ENCODE measurements at regions not wholly inside any gene's neighbourhood (a gene's known extent, or its start where the extent isn't known, plus 50 kb on each side); places are given as distances from the start of the nearest gene placed in this dataset.

DNA sequence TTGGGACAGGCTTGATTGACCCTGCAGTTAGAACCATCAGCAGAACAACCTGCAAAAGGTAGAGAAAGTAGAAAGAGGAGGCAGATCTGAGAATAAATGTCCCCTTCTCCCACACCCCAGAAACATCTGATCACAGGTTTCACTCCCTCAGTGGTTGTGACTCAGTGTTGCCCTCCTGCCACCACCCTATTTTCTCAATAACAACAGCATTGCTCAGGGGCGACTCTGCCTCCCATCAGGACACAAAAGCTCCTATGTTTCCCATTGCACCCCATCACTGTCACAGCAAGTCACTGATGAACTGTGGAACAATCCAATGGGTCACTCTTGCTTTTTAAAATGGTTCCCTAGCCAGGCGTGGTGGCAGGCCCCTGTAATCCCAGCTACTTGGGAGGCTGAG lies 110.2 kb downstream of the RASSF10 start:
- TF ChIP-seq POLR2A (IDR thresholded peaks at IDR 0.05), result no peak
- TF ChIP-seq, protein P1, sequence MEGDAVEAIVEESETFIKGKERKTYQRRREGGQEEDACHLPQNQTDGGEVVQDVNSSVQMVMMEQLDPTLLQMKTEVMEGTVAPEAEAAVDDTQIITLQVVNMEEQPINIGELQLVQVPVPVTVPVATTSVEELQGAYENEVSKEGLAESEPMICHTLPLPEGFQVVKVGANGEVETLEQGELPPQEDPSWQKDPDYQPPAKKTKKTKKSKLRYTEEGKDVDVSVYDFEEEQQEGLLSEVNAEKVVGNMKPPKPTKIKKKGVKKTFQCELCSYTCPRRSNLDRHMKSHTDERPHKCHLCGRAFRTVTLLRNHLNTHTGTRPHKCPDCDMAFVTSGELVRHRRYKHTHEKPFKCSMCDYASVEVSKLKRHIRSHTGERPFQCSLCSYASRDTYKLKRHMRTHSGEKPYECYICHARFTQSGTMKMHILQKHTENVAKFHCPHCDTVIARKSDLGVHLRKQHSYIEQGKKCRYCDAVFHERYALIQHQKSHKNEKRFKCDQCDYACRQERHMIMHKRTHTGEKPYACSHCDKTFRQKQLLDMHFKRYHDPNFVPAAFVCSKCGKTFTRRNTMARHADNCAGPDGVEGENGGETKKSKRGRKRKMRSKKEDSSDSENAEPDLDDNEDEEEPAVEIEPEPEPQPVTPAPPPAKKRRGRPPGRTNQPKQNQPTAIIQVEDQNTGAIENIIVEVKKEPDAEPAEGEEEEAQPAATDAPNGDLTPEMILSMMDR (IDR thresholded peaks at IDR 0.05), result no peak
- no peak for DNase-seq
- Histone ChIP-seq H3K27ac (no peak overlapping the region), H3K36me3 (ENCODE audit: low read depth, missing control alignments) (no peaks in the 10 kb centered on the region), H3K9me3 (no peaks in the 10 kb centered on the region), H3K4me3 (no peak overlapping the region), H3K27me3 (no peaks in the 10 kb centered on the region), H3K4me1 (no peaks in the 10 kb centered on the region)
- intact Hi-C loops (cut with DNase I; ENCODE audit: low total_unique reads), result no loop called here
- 90 to 95% methylated on average over 2 of the region's 2 CpGs for WGBS, 2 donors

GRCh38 chr11:13119941-13120520 lies 110.9 kb downstream of the RASSF10 start:
- no peak overlapping the region for H3K27ac ChIP-seq
- no peak for DNase-seq
- H3K27me3 ChIP-seq, result no peaks in the 10 kb centered on the region
- no peaks in the 10 kb centered on the region for H3K9me3 ChIP-seq
- no peaks in the 10 kb centered on the region for H3K4me1 ChIP-seq
- intact Hi-C loops (cut with DNase I; ENCODE audit: low total_unique reads), result no loop called here
- H3K4me3 ChIP-seq, result no peak overlapping the region
- H3K36me3 ChIP-seq (ENCODE audit: low read depth, missing control alignments), result no peaks in the 10 kb centered on the region
- TF ChIP-seq POLR2A (IDR thresholded peaks at IDR 0.05), result no peak
- TF ChIP-seq, protein P1 (IDR thresholded peaks at IDR 0.05), result no peak
- WGBS, 2 donors, result 38% methylated on average over 1 of the region's 1 CpG

DNA sequence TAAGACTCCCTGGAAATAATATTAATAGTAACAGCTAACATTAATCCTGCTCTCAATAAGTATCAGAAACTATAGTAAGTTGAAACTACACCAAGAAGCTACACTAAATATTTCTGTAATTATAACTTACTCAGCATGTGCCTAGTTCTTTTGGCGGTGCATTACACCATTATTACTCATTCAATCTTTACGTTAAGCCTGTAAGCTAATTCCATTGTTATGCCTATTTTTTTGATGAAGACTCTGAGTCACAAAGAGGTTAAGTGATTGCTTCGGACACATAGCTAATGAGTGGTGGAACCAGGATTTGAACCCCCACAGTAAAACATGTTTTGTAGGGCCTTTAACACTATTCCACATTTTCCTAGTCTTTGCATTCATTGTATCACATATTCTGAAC lies 111.6 kb downstream of the RASSF10 start:
- TF ChIP-seq, protein P1 (IDR thresholded peaks at IDR 0.05), result no peak
- no peak for TF ChIP-seq POLR2A (IDR thresholded peaks at IDR 0.05)
- H3K4me1 ChIP-seq, result no peaks in the 10 kb centered on the region
- 50 to 56% methylated on average over 3 of the region's 3 CpGs for WGBS, 2 donors
- no peaks in the 10 kb centered on the region for H3K36me3 ChIP-seq (ENCODE audit: low read depth, missing control alignments)
- H3K4me3 ChIP-seq, result no peak overlapping the region
- no peaks in the 10 kb centered on the region for H3K9me3 ChIP-seq
- intact Hi-C loops (cut with DNase I; ENCODE audit: low total_unique reads), result no loop called here
- no peak overlapping the region for H3K27ac ChIP-seq
- no peaks in the 10 kb centered on the region for H3K27me3 ChIP-seq
- DNase-seq, result no peak

- DNase-seq, result no peak
- WGBS, 2 donors, result 72 to 85% methylated on average over 7 of the region's 7 CpGs
- intact Hi-C loops (cut with DNase I; ENCODE audit: low total_unique reads), result no loop called here
- H3K4me3 ChIP-seq, result no peak overlapping the region
- H3K4me1 ChIP-seq, result no peaks in the 10 kb centered on the region
- H3K36me3 ChIP-seq (ENCODE audit: low read depth, missing control alignments), result no peaks in the 10 kb centered on the region
- TF ChIP-seq POLR2A (IDR thresholded peaks at IDR 0.05), result no peak
- TF ChIP-seq, protein P1 (IDR thresholded peaks at IDR 0.05), result no peak
- no peaks in the 10 kb centered on the region for H3K9me3 ChIP-seq
- no peak overlapping the region for H3K27ac ChIP-seq
- H3K27me3 ChIP-seq, result no peaks in the 10 kb centered on the region
Observed at GRCh38 chr11:13126430-13126829, 117.3 kb downstream of the RASSF10 start.

- 94 to 100% methylated on average over 2 of the region's 2 CpGs for WGBS, 2 donors
- no peak for DNase-seq
- H3K4me1 ChIP-seq, result no peaks in the 10 kb centered on the region
- no peak overlapping the region for H3K27ac ChIP-seq
- intact Hi-C loops (cut with DNase I; ENCODE audit: low total_unique reads), result no loop called here
- H3K36me3 ChIP-seq (ENCODE audit: low read depth, missing control alignments), result no peaks in the 10 kb centered on the region
- H3K9me3 ChIP-seq, result no peaks in the 10 kb centered on the region
- no peaks in the 10 kb centered on the region for H3K27me3 ChIP-seq
- no peak overlapping the region for H3K4me3 ChIP-seq
- TF ChIP-seq, protein P1 (IDR thresholded peaks at IDR 0.05), result no peak
- no peak for TF ChIP-seq POLR2A (IDR thresholded peaks at IDR 0.05)
Observed at GRCh38 chr11:13127161-13127560, 118.0 kb downstream of the RASSF10 start.
